Heart right ventricle (tissue), 16 donors: ENCODE measurements at regions not wholly inside any gene's neighbourhood (a gene's known extent, or its start where the extent isn't known, plus 50 kb on each side); places are given as distances from the start of the nearest gene placed in this dataset.

Experiments
- ATAC-seq, 8 donors: fragments of 200-7000 bp; cut with Tn5 transposase; one replicate each; pipeline ENCODE4 v1.9.1; 2020; ENCODE audit warnings: mild to moderate bottlenecking in 8 of 8, moderate library complexity in 8 of 8, moderate number of reproducible peaks in 1 of 8
- DNase-seq, 2 donors: peaks; one replicate each; pipeline ENCODE4 v3.0.0-alpha.2; 2020
- H3K27ac ChIP-seq, 10 donors: fragments of 200-600 bp; sonication (generic) in 2 of 10; one replicate each; pipeline versions ENCODE4 v1.5.0 to v1.8.0; 2020 to 2022; ENCODE audit warnings: mild to moderate bottlenecking in 3 of 10
- H3K27me3 ChIP-seq, 7 donors: fragments of 200-600 bp; one replicate each; pipeline ENCODE4 v1.8.0; 2021 to 2022; ENCODE audit warnings: mild to moderate bottlenecking in 2 of 7
- H3K36me3 ChIP-seq, 9 donors: fragments of 200-600 bp; sonication (generic) in 1 of 9; one replicate each; pipeline versions ENCODE4 v1.5.0 to v1.8.0; 2020 to 2022; ENCODE audit warnings: mild to moderate bottlenecking in 2 of 9
- H3K4me1 ChIP-seq, 9 donors: fragments of 200-600 bp; sonication (generic) in 1 of 9; one replicate each; pipeline versions ENCODE4 v1.5.0 to v1.8.0; 2020 to 2022; ENCODE audit warnings: mild to moderate bottlenecking in 4 of 9
- H3K4me3 ChIP-seq, 10 donors: fragments of 200-600 bp; sonication (generic) in 2 of 10; one replicate each; pipeline versions ENCODE4 v1.5.0 to v1.8.0; 2020 to 2022; ENCODE audit warnings: mild to moderate bottlenecking in 7 of 10, moderate library complexity in 2 of 10
- H3K9me3 ChIP-seq, 11 donors: fragments of 200-600 bp in 10 of 11; sonication (generic) in 2 of 11; one replicate each; pipeline versions ENCODE4 v1.5.0 to v1.8.0; 2013 to 2022; ENCODE audit warnings: mild to moderate bottlenecking in 2 of 11, control low read depth in 1 of 11, moderate library complexity in 1 of 11
- CTCF ChIP-seq, 9 donors: fragments of 200-600 bp; sonication (generic) in 2 of 9; IDR thresholded peaks; one replicate each; pipeline versions ENCODE4 v1.5.0 to v1.8.0; 2021 to 2022; ENCODE audit warnings: antibody characterized with exemption in 9 of 9, mild to moderate bottlenecking in 5 of 9, moderate library complexity in 1 of 9
- WGBS, 2 donors: extraction: QIAGEN DNeasy Blood & Tissue Kit; methylation state at CpG; one replicate each; pipeline ENCODE4 v1.1.7; 2013; ENCODE audit warnings: inconsistent platforms in 1 of 2; 5-methylcytosine and 5-hydroxymethylcytosine counted together
- intact Hi-C, 10 donors: fragments of 100-400 bp; cut with DNase I; formaldehyde crosslinking; loops; one replicate each; pipeline versions ENCODE4 v1.11.1 to v1.14.2; 2022
- donor health status: Arrhythmogenic right ventricular cardiomyopathy.
- donor health status: ischemic (EF 13 %, LVEDD 7.1; RV severe dilation, severe dysfunction).
- donor health status: healthy with polysubstance abuse.
- donor health status: DM: no; HTN: yes; CAD: no.
- donor health status: DM: no; HTN: no; CAD: no.
- donor health status: ischemic (EF 25% LVEDD 6.9; RV normal size, moderate dysfunction).
- donor health status: ischemic (EF 25% LVEDD 5.7; RV mildly dilated, moderate dysfunction).
- donor health status: healthy.
- donor health status: DM: yes; HTN: yes; CAD: no.
- donor health status: Ischemic cardiomyopathy.
- donor health status: ischemic (EF 35%, LVEDD 5.7; RV mildly dilated, moderate dysfunction).
- donor health status: nonischemic (EF 11% LVEDD 7.7; RV severe dilation, severe dysfunction).
- donor health status: DM: yes; HTN: yes; CAD: no.
- donor health status: PGD.
- donor health status: ischemic (EF 29% LVEDD 5.4; RV normal size, mild dysfunction).
- donor health status: nonischemic (EF 23%, LVEDD 6.1; RV moderate dilation, normal function).

GRCh38 chr1:88293691-88294190 is 390.3 kb upstream of the PKN2 start:
- DNase-seq (no peak), ATAC-seq (no peak)
- Histone ChIP-seq H3K27me3 (peaks cover 0 to 10% (median 0%) of the 10 kb centered on the region in 7 donors), H3K9me3 (no peaks in the 10 kb centered on the region), H3K36me3 (no peaks in the 10 kb centered on the region), H3K27ac (no peak overlapping the region), H3K4me1 (peaks cover 0 to 5% (median 0%) of the 10 kb centered on the region in 9 donors), H3K4me3 (no peak overlapping the region)
- intact Hi-C loops = no loop called here
- 65 to 74% methylated on average over 1 of the region's 1 CpG for WGBS, 2 donors
- TF ChIP-seq CTCF (IDR thresholded peaks at IDR 0.05) = no peak

GRCh38 chr1:88296227-88296626 is 387.8 kb upstream of the PKN2 start:
- ATAC-seq (no peak), DNase-seq (no peak)
- Histone ChIP-seq H3K36me3 (no peaks in the 10 kb centered on the region), H3K9me3 (no peaks in the 10 kb centered on the region), H3K4me3 (no peak overlapping the region), H3K27ac (no peak overlapping the region), H3K27me3 (peaks cover 0 to 10% (median 0%) of the 10 kb centered on the region in 7 donors), H3K4me1 (peaks cover 0 to 5% (median 0%) of the 10 kb centered on the region in 9 donors)
- TF ChIP-seq CTCF (IDR thresholded peaks at IDR 0.05) = no peak
- intact Hi-C loops = no loop called here
- WGBS, 2 donors = 90% methylated on average over 2 of the region's 2 CpGs

GRCh38 chr1:88296642-88297041 is 387.4 kb upstream of the PKN2 start:
- no peak for TF ChIP-seq CTCF (IDR thresholded peaks at IDR 0.05)
- ATAC-seq = no peak
- Histone ChIP-seq H3K36me3 (no peaks in the 10 kb centered on the region), H3K27me3 (peaks cover 0 to 10% (median 0%) of the 10 kb centered on the region in 7 donors), H3K27ac (no peak overlapping the region), H3K9me3 (no peaks in the 10 kb centered on the region), H3K4me3 (no peak overlapping the region), H3K4me1 (peaks cover 0 to 4% (median 0%) of the 10 kb centered on the region in 9 donors)
- 70 to 74% methylated on average over 2 of the region's 2 CpGs for WGBS, 2 donors
- no peak for DNase-seq
- intact Hi-C loops = no loop called here

GRCh38 chr1:88298506-88298905 is 385.6 kb upstream of the PKN2 start:
- intact Hi-C loops = no loop called here
- H3K9me3 ChIP-seq = no peaks in the 10 kb centered on the region
- 70 to 75% methylated on average over 1 of the region's 1 CpG for WGBS, 2 donors
- H3K36me3 ChIP-seq = no peaks in the 10 kb centered on the region
- TF ChIP-seq CTCF (IDR thresholded peaks at IDR 0.05) = no peak
- no peak for DNase-seq
- H3K4me3 ChIP-seq = no peak overlapping the region
- H3K4me1 ChIP-seq = peaks cover 0 to 7% (median 0%) of the 10 kb centered on the region in 9 donors
- no peak for ATAC-seq
- peaks cover 0 to 10% (median 0%) of the 10 kb centered on the region in 7 donors for H3K27me3 ChIP-seq
- H3K27ac ChIP-seq = no peak overlapping the region
